Ureter (tissue), 1 donor: ENCODE measurements at regions not wholly inside any gene's neighbourhood (a gene's known extent, or its start where the extent isn't known, plus 50 kb on each side); places are given as distances from the start of the nearest gene placed in this dataset.

Source experiments
- DNase-seq: peaks from one replicate; pipeline ENCODE4 v3.0.0-alpha.2; 2020; ENCODE audit warnings: low spot score
- donor health status: DM: yes; HTN: yes; CAD: no.

DNA sequence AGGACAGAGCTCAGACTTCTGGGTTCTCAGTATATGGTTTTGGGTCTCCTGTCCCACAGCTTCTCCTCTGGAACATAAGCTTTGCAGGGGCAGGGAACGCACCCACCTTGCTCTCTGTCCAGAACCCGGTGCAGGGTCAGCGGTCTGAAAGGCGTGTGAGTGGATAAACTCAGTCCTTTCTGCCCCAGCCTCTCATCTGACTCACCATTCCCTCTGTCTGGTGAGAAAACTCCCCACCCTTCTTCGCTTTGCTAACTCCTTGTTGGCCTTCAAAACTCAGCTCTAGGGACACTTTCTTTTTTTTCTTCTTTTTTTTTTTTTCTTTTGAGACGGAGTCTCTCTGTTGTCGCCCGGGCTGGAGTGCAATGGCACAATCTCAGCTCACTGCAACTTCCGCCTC lies 68.9 kb upstream of the NUP50 start:
- DNase-seq, result no peak

DNA sequence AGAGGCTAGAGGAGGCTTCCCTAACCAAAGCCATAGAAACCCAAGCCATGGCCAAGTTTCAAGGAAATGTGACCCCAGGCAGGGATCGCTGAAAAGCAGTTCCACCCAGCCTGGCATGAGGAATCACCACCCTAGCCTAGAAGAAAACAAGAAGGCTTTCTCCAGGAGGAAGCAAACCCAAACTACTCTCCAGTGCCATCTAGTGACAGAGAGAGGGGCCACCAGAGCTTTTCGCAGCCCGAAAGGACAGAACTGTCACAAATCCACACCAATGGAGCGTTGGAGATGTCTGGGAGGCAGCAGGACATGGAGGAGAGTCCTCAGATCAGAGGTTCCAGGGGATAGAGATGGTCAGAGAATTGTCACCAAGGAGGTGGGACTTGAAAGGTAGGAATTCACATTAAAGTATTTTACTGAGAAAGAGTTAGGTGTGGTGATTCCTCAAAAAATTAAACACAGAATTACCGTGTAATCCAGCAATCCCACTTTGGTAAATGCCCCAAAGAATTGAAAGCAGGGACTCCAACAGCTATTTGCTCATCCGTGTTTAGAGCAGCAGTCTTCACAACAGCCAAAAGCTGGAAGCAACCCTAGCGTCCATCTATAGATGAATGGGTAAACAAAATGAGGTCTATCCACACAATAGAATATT lies 67.3 kb upstream of the NUP50 start:
- peak; percentile 67 for DNase-seq

DNA sequence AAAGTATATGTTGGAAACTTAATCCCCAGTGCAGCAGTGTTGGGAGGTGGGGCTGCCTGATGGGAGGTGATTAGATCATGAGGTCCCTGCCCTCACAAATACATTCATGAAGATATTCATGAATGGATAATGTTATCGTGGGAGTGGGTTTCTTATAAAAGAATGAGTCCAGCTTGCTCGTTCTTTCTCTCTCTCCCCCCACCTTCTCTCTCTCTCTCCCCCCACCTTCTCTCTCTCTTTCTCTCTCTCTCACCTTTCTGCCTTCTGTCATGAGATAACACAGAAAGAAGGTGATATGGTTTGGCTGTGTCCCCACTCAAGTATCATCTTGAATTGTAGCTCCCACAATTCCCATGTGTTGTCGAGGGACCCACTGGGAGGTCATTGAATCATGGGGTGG lies 66.7 kb upstream of the NUP50 start:
- DNase-seq, result no peak

DNA sequence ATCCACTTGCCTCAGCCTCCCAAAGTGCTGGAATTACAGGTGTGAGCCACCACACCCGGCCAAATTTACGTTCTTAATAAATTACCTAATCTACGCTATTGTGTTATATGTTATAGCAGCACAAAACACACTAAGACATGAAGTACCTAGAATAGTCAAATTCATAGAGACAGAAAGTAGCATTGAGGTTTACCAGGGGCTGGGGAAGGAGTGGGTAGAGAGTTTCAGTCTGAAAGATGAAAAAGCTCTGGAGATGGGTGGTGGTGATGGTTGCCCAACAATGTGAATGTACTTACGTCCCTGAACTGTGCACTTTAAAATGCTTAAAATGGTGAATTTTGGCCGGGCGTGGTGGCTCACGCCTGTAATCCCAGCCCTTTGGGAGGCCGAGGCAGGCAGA lies 65.7 kb upstream of the NUP50 start:
- no peak for DNase-seq

DNA sequence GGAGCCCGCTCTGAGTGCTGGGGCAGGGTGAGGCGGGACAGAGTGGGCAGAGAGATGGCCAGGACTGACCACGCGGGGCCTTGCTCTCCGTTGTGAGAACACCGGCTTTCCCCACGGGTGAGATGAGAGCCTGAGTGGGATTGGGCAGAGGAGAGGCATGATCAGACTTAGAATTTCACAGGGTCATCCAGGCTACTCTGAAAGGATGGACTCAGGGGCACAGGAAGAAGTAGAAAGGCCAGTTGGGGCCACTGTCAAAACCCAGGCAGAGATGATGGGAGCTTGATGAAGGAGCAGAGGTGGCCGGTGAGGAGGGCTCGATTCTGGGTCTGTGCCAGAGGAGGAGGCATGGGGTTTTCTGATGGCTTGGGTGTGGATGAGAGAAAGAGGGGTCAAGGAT lies 63.8 kb upstream of the NUP50 start:
- no peak for DNase-seq

DNA sequence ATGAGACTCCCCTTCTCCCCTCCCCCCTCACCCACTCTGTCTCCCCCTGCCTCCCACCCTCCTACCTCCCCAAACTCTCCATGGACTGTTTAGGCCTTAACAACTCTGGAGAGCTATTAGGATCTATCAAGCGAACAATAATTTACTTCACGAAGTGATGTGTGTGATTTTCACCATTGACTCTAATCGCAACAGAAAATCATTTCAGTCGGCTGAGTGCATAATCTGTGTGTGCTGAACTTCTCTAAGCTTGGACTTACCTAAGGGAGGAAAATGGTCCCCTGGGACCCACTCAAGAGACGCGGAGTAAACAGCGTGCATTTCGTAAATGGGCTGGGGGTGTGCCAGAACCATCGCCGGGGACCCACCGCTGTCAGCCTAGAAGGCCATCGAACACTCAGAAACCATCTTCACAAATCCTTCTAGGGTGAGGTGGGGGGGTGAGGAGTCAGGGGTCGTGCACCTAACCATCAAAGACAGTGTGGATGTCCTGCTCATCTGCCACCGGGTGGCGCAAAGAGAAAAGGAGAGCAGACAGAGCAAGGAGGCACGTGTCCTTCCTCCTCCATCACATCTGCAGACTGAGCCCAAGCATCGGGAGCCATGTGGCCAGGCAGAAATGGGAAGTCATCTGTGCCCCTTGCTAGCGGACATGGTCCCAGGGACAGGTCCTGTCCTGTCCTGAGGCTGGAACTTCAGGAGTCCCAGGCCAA lies 62.1 kb upstream of the NUP50 start:
- peak; percentile 58 for DNase-seq

DNA sequence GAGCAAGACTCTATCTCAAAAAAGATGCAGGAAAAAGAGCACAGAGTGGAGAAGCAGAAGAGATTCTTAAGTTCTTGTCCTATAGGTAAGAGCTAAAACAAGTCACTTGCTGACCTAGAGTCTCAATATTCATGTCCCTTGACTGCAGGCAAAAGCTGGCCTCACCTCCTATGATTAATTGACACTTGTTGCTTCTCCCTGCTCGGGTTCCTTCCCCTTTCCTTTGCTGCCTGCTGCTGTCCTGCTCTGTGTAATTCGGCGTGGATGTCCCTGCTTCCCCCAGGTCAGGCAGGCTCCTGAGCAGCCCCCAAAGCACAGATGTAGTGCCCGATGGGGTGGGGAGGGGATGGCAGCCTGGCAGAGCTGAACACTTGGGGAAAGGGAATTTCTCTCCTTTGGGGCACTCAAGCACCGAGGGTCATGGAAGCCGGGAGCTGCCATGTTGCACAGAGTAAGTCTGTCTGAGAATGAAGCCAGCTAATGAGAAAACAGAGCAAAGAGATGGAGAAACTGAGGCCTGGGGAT lies 60.8 kb upstream of the NUP50 start:
- no peak for DNase-seq

DNA sequence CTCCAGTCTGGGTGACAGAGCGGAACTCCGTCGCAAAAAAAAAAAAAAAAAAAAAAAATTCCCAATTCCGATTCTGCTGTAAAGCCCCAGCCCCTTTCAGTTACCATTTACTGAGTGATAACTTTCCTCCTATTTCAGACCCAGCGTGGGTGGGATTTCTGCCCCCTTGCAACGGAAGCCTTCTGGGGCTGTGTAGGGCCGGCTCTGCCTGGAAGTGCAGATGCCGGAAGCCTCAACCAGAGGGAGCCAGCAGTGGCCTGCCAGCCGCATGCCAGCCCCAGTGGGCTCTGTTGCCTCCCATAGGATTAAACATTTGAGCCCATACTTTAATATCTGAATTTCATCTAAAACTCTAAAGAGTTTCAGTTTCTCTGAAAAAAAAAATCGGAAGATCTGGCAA lies 60.0 kb upstream of the NUP50 start:
- DNase-seq, result no peak

DNA sequence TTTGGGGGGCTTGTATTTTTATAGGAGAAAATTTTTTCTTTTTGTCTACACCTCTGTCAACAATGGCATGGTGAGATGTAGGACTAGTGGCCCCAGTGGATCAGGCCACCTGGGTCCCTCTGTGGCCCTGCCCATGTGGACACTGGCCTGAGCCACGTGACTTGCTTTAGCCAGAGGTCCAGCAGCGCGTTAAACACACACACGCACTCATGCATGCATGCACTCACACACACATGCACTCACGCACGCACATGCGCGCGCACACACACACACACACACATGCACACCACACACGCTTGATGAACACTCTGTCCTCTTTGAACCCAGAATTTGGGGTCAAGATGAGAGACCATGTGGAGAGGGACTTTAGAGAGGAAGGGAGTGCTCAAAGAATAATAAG lies 59.4 kb upstream of the NUP50 start:
- no peak for DNase-seq

DNA sequence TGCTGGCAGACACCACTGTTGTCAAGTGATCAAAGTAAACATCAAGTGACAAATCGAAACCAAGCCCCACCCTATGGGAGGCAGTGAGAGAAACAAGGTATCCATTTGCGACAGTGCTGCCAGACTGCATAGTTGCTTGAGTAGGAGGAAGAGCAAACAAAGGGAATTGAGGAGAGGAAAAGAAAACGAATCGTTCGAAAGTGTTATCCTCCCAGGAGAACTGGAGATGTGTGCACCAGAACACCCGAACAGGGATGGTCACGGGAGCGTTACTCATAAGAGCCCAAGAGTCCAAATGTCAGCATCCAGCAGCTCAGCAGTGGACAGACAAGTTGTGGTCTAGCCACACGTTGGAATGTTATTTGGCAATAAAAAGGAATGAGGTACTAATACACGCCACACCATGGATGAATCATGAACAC lies 58.4 kb upstream of the NUP50 start:
- no peak for DNase-seq

DNA sequence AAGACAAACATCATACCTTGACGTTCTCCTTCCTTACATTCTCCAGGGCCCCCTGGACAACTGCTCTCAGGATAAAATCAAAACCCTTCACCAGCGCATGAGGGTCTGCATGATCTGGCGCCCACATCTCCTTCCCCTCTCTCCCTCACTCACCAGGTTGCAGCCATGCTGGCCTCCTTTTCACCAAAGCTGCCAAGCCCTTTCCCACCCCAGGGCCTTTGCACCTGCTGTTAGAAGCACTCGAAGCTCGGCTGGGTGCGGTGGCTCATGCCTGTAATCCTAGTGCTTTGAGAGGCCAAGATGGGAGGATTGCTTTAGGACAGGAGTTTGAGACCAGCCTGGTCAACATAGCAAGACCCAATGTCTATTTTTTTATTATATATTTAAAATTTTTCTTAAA lies 56.1 kb upstream of the NUP50 start:
- DNase-seq, result no peak

DNA sequence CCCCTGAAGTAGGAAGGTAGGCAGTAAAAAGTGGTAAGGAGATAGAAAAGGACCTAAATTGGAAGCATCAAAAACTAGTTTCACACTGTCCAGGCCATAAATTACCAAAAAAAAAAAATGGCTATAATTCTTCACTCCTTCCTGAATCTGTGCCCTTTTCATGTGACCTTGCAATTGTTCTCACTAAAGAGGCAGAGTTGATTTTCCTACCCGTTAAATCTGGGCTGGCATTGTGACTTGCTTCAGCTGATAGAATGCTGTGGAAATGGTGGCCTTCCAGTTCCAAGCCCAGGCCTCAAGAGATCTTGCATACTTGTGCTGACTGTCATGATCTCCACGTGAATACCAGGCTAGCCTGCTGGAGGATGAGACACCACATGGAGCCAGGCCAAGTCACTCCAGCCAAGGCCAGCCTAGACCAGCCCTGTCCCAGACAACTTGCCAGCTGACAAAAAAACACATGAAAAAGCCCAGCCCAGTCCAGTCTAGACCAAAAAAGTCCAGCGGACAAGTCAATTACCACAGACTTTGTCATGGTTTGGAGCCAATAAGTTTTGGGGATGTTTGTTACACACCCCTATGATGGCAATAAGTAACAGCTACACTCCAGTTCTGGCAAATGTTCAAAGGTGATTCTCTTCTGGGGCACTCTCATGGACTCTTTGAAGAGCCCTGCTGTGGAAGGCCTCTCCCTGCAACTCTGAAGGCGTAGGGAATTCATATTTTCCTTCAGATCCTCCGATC lies 51.4 kb upstream of the NUP50 start:
- DNase-seq, result no peak
